GM21390 (cell line): ENCODE measurements at regions not wholly inside any gene's neighbourhood (a gene's known extent, or its start where the extent isn't known, plus 50 kb on each side); places are given as distances from the start of the nearest gene placed in this dataset.

ENCODE experiments used
- ATAC-seq: cut with Tn5 transposase; IDR thresholded peaks from one replicate; pipeline ENCODE4 v1.9.1; 2021; ENCODE audit not compliant: unreplicated experiment

DNA sequence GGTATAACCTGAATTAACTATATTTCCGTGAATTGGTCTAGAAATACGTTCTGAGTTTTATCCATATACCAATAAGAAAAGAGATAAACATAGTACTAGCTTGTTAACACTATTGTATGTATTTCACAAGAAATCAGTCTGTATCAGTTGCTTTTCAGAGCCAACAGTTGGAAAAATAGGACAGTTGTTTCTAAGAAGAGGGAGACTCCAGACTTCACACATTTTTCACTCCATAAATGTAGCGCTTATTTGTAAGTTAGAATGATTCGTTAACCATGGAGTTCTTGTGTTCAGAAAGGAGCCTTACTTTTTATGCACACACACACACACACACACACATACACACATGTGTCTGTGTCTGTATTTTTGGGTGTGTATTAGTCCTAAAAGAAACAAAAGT lies 376.7 kb upstream of the SMIM31 start:
- ATAC-seq, result no peak

DNA sequence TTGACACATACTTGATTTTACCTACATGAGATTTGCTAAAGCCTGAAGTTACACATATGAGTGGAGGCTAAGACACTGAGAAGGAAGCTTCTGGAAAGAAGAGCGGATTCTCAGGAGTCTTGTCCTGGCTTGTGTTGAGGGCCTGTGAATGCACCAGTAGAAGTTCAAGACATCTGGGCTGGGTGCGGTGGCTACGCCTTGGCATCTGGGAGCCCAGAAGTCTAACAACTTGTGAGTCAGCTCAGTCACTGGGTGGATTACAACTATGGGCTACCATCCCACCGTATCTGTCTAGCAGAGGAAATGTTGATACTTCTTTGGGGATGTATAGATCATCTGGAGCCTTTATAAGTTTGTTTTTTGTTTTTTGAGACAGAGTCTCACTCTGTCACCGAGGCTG lies 375.6 kb upstream of the SMIM31 start:
- ATAC-seq, result no peak

GRCh38 chr4:164379694-164380093 lies 374.2 kb upstream of the SMIM31 start:
- ATAC-seq, result no peak

DNA sequence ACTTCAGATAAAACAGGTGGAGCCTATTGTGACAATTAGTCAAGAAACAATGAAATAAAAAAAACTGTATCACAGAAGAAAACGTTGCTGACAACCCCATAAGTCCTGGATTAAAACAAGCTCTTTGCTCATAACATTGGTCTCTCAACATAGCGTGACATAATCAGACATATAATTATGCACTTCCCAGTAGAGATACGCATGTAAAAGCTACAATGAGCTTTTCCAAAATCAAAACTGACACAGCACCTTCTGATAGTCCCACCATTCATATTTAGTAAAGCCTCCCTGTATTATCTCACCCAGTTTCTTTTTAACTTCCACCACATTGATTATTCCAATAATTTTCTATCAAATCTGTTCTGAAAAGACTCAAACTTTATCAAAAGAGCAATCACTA lies 372.1 kb upstream of the SMIM31 start:
- ATAC-seq, result no peak

DNA sequence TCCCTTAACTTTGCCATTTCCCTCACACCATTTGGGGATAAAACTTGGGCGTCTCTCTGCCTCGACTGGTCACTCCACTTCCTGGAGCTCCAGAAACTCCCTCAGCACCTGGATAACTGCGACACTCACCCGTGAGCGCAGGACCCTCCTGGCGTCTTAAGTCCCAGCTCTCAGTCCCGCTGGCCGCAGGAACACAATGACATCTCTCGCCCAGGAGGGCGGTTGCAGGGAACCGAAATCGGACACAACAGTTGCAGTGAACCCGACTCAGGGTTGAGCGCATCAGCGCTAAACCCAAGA lies 370.9 kb upstream of the SMIM31 start:
- ATAC-seq, result no peak

GRCh38 chr4:164383358-164384220 lies 370.3 kb upstream of the SMIM31 start:
- ATAC-seq, result no peak

DNA sequence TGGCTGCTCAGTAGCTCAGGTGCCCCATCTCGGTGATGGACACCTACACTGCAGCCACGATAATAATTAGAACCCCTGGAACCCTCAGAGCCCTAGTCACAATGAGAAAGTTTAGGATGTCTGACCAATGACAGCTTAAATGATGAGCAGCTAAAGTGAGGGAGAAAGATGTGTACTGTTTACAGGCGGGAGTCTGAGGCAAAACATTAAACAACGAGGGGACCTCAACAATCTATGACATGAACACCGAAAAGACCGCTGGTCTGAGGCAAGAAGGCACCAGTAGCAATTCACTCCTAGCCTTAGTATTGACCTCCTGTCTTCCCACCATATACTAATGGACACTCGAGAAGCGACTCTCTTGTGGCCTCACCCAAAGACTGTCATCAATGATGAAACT lies 369.5 kb upstream of the SMIM31 start:
- no peak for ATAC-seq

- no peak for ATAC-seq
Observed at GRCh38 chr4:164396439-164396838, 357.5 kb upstream of the SMIM31 start.

- ATAC-seq, result no peak
Observed at GRCh38 chr4:164402554-164402953, 351.4 kb upstream of the SMIM31 start.

DNA sequence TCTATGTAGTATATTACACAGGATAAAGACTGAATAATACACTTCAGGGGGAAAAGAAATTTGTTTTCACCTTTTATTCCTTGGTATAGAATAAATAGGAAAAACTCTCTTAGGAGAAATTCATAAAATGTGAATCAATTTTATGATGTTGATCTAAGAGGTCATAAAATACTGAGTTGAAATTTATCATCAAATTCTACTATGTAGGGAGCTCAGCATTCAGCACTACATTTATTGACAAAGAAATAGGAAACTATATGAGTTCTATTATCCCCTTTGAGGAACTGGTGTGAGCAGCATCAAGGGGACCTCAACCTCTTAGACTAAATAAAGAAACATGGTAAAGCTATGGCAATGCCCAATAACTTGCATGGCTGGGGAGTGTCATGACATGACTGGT lies 348.2 kb upstream of the SMIM31 start:
- ATAC-seq, result no peak

DNA sequence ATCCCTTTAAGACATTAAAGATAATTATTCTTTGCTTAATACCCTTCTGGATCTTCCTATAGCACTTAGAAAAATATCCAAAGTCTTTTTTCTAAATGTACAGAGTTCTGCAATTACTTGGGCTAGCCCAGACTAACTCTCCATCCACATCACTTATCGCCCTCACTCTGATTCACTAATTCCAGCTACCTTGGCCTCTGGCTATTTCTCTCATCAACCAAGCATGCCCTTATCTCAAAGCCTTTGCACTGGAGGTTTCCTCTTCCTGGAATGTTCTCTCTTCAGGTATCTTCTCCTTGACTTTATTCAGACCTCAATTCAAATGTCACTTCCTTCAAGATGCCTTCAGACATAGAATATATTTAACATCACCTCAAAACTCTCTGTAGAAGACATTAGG lies 345.1 kb upstream of the SMIM31 start:
- ATAC-seq, result no peak

DNA sequence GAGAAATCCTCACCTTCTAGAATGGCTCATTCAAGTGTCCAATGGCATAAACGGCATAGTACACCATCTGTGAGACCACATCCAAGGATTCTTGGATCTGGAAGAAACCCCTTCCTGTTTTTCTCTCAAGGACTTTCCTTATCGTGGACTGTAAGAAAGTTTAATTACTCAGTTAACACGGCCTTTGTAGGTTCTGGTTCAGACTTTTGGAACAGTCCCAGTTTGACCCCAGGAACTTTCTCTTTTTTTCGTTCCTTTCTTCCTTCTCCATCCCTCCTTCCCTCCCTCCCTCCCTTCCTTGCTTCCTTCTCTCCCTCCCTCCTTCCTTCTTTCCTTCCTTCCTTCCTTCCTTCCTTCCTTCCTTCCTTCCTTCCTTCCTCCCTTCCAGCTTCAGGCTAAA lies 343.5 kb upstream of the SMIM31 start:
- ATAC-seq, result no peak

- no peak for ATAC-seq
Observed at GRCh38 chr4:164412246-164412645, 341.7 kb upstream of the SMIM31 start.

- no peak for ATAC-seq
Observed at GRCh38 chr4:164413743-164414142, 340.2 kb upstream of the SMIM31 start.

- ATAC-seq, result no peak
Observed at GRCh38 chr4:164423819-164424218, 330.1 kb upstream of the SMIM31 start.

- no peak for ATAC-seq
Observed at GRCh38 chr4:164424846-164425245, 329.1 kb upstream of the SMIM31 start.

DNA sequence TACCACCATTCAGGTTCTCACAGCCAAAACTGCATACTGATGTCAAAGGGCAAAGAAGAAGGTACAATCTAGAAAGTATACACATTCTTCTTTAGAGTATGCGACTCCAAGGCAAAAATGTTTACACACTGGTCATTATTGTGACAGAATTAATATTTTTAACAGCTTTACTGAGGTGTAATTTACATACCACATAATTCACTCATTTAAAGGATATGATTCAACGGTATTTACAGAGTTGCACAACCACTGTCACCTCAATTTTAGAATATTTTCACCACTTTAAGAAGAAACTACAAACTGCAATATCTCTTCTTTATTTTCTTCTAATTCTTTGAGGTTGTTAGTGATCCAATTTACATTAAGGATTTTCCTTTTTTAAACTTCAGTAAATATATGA lies 325.4 kb upstream of the SMIM31 start:
- ATAC-seq, result no peak

DNA sequence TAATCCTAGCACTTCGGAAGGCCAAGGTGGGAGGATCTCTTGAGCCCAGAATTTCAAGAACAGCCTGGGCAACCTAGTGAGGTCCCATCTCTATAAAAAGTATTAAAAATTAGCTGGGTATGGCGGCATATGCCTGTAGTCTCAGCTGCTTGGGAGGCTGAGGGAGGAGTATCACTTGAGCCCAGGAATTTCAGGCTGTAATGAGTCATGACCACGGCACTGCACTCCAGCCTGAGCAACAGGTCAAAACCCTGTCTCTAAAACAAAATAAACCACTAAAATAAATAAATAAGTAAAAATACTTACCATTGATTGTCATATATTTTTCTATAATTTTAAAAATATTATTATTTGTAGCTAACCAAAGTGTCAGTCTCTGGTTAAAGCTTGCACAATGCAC lies 315.6 kb upstream of the SMIM31 start:
- no peak for ATAC-seq

GRCh38 chr4:164439037-164439436 lies 314.9 kb upstream of the SMIM31 start:
- no peak for ATAC-seq

DNA sequence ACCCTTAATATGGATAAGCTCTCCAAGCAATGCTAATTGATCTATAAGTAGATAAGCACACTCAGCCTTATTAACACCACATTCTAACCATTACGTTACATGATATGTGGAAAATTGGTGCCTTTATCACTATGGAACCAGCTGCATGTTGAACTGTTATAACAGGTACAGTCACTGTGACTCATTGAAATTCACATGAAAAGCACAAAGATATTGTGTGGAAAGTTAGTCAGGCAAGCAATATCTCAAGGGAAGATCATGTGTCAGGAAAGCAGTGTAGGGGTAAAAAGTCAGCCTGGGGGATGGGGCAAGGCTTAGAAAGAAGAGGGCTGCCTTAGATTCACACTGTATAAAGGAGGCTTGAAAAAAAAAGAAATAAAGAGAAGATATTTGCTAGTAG lies 313.7 kb upstream of the SMIM31 start:
- no peak for ATAC-seq

GRCh38 chr4:164441109-164441508 lies 312.8 kb upstream of the SMIM31 start:
- ATAC-seq, result no peak

DNA sequence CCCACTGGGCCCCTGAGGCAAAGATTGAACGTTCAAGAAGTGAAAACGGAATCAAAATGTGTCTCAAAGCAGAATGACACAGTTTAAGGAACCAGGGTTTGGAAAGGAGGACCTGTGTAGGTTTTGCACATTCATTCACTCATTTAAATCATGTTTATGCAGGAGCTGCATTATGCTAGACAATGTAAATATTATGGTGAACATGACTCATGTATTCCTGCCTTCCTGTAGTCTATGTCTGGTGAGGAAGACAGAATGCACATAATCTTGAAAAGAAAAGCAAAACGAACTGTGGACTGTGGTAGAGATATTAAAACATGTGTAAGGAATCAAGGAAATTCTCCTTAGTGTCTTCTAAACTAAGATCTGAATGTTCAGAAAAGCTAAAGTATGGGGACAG lies 311.8 kb upstream of the SMIM31 start:
- no peak for ATAC-seq

DNA sequence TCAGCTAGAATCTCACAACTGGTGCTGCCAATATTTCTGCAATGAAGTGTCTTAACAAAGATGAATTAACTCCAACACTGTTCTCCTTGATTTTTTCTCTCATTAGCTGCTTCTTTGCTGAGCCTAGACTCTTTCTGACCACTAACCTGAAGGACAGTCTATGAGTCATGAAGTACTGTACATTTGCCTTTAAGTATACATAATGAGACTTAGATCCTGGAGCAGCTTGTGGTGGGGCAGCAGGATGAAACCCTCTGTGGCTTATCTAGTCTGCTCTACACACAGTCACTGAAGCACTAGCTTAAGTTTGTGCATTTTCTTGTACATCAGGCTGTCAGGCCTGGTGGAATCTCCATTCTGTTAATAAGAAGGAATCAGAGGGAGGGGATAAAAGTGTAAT lies 307.4 kb upstream of the SMIM31 start:
- ATAC-seq, result no peak
